T-helper 22 cell (primary cell): ENCODE measurements at regions not wholly inside any gene's neighbourhood (a gene's known extent, or its start where the extent isn't known, plus 50 kb on each side); places are given as distances from the start of the nearest gene placed in this dataset.

Experiments used
- DNase-seq: peaks from one replicate; pipeline ENCODE4 v3.0.0-alpha.2; 2020; ENCODE audit warnings: low read depth

GRCh38 chr22:49193901-49194465, 633.7 kb downstream of the BRD1 start:
- no peak for DNase-seq

DNA sequence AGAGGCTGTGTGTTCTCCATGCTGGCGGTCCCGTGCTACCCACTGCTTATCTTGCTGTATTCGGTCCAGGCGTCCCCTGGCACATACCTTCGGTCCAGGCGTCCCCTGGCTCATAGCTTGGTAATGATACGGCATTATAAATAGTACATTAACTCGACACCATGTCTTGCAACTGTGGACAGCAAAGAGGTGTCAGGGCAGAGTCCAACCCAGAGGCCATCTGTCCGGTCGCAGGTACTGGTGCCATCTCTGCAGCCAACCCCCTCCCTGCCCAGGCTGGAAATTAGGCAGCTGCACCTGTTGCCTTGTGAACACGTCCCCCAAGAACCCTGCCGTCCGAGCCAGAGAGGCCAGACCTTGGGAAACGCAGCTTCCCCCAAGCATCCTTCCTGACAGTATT, 634.3 kb downstream of the BRD1 start:
- DNase-seq = no peak

DNA sequence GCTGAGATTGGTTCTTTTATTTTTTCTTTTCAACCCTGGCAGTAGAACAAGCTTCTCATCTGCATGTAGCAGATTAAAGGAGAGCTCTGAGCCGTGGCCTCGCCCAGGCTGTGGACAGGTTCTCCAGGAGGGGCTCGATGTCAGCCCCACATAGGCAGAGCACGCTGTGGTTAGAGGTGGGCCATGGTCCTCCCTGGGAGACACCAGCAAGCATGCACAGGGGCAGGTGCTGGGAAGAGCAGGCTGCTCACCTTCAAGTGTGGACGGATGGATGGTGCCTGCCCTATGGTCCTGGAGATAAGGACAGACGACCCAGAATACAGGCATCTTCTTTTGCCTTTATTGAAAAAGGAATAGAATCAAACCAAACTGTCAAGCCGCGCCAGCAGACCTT, 634.8 kb downstream of the BRD1 start:
- no peak for DNase-seq

DNA sequence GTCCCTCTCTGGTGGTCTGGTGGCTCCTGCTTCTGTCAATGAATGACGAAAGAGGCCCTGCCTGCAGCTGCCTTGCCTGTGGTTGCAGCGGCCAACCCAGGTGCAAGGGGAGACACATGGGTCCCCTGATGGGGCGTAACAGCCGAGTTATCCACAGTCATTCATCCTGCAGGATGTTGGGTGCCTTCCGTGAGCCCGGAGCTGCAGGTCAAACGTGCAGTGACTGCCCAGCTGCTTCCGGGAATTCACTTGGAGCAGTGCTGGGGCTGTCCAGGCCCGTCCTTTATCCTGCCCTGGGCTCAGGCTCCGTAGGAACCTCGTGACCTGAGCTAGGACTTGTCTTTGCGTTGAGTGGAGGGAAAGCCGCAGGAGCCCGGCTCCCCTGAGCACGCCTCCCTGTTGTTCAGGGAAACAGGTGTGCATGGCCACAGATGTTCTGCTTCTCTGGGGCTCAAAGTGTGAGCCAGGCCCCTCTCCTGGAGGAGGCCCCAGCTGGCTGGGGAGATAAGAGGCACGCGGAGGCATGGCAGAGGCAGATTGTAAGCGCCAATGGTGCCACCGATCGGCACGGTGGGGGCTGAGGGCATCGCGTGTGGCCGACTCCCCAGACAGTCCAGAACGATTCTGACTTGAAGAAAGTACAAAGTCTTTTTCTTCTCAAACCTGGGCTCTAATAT, 635.4 kb downstream of the BRD1 start:
- no peak for DNase-seq

DNA sequence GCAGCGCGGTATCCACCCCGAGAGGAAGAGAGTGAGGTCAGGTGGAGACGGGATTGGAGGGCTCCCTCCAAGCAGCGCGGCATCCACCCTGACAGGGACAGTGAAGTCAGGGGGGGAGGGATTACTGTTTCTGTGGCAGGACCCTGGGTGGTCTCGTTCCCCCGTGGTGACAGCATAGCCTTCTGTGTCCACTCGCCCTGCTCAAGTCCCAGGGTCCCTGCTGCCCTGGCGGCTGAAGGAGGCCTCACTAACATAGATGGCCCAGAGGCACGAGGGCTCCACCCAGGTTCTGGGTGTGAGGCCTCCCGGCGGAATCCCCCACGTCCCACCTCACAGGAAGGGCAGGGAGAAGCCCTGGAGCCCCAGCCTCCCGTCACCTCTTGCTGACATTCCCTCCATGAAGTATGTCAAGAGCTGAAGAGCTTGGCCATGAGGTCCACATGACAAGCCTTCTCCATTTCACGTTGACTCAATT, 636.1 kb downstream of the BRD1 start:
- DNase-seq = no peak

DNA sequence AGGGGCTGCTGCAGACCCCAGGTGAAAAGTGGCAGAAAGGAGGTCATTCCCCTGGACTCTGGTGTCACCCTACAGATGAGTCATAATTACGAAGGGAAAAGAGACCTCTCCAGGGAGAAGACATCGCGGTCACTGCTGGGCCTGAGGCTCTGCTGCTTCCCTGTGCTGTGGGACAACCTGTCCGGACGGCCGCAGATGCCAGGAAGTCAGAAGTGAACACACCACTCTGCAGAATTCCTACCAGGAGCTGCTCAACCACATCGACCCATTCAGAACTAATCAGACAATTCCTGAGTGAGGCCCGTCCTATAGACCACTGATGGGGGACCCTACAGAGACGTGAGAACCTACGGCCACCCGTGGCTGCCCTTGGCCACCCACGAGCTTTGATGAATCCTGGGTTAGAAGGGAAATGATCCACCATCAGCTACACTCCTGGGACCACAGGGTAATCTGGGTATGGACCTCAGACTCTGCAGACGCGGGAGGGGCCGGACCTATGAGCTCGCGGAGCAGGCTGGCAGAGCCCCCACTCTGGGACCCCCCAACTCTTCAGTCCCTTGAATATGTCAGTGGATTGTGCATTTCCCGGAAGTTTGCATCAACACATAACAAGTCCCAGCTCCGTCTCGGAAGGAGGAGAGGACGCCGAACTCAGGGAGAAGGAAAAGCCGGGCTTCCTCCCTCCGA, 636.7 kb downstream of the BRD1 start:
- no peak for DNase-seq

- DNase-seq = no peak
These were observed 637.8 kb downstream of the BRD1 start for GRCh38 chr22:49189871-49190270.

- DNase-seq = no peak
These were observed 639.1 kb downstream of the BRD1 start for GRCh38 chr22:49188591-49188990.

GRCh38 chr22:49188091-49188490, 639.6 kb downstream of the BRD1 start:
- no peak for DNase-seq

- DNase-seq = no peak
These were observed 640.9 kb downstream of the BRD1 start for GRCh38 chr22:49186762-49187161.

GRCh38 chr22:49186293-49186692, 641.4 kb downstream of the BRD1 start:
- no peak for DNase-seq

DNA sequence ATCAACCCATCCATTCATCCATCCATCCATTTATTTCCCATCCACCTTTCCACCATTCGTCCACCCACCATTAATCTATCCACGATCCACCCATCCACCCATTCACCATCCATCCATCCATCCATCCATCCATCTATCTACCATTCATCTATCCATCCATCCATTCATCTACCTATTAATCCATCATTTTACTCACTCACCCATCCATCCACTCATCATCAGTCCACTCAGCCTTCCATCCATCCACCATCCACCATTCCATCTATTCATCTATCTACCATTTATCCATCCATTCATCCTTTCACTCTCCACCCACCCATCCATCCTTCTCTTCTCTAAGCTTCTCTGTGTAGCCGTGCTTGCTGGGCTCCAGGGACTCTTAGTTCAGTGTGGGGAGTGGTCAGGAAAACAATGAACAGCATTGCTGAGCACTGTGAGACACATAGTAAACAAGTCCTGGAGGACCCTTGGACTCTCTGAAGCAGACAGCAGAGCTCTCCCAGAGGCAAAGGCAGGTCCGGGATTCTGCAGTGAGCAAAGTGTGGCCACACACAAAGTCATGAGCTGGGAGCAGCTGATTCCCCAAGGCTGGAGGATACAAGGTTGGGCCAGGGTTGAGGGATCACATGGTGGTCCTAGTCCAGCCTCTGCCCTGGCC, 642.2 kb downstream of the BRD1 start:
- no peak for DNase-seq

DNA sequence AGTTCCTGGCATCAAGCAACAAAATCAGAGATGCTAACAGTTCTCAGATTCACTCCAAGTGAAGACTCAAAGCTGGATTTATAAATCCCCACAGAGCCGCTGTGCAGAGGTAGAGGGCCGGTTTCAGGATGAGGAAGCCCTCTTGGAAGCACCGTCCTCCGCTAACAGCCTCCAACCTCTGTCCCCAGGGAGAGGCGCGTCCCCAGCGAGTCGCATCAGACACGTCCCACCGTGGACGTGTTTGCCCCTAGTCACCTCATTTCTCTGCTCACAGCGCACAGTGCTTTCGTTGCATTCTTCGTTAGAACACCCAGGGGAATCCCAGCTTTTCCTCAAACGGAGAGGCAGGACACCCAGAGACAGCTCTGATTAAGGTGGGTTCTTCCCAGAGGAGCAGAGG, 642.9 kb downstream of the BRD1 start:
- no peak for DNase-seq

DNA sequence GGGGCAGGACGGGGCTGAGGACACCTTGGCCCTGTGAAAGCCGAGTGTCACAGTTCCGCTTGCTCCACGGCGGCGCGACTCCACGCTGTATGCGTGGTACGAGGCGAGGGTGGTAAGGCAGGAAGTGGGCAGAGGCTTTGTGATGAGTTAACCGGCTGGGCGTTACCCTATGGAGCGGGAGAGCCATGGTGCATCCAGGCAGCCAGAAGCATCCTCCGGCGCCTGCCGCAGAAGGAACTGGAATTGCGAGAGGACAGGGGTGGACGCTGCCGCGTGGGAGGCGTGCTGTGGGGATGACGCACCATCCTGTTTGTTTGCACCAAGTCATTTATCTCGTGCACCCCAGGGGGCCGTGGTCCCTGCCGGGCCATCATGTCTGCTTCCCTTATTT, 643.9 kb downstream of the BRD1 start:
- no peak for DNase-seq

GRCh38 chr22:49183208-49183825, 644.4 kb downstream of the BRD1 start:
- DNase-seq = no peak

DNA sequence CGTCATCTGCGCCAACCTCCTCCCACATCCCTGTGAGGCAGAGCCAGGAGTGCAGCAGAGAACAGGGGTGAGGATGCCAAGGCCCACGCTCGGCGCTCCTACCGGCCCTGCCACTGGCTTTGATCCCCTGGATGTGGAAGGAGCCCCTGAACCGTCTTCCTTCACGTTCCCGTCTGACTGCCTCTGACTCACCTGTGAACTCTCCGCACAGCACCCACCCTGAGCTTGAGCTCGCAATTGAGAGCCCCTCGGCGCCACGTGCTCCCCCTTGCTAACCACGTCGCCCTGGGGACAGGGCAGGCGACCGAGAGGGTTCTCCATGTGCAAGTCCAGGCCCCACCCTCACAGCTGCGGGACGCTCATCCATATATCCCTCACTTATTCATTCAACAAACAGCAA, 645.3 kb downstream of the BRD1 start:
- DNase-seq = no peak

DNA sequence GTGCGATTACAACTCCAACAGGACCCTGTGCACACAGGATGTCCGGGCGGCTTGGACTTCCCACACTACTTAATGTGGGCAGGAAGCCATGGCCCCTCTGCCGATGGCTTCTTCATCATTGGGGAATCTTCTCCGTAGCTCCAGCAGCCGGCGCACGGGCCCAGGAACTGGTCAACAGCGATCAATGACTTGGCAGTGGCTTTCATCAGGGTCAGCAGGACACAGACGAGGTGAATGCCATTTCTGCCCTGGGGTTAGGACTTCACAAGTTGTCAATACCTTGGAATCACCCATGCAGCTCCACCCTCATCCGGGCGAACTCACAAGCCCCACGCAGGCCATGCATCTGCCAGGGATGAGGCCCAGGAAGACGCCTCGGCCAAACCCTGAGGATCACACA, 645.7 kb downstream of the BRD1 start:
- no peak for DNase-seq

- DNase-seq = no peak
These were observed 646.2 kb downstream of the BRD1 start for GRCh38 chr22:49181431-49181830.

GRCh38 chr22:49180683-49181024, 647.0 kb downstream of the BRD1 start:
- DNase-seq = no peak

DNA sequence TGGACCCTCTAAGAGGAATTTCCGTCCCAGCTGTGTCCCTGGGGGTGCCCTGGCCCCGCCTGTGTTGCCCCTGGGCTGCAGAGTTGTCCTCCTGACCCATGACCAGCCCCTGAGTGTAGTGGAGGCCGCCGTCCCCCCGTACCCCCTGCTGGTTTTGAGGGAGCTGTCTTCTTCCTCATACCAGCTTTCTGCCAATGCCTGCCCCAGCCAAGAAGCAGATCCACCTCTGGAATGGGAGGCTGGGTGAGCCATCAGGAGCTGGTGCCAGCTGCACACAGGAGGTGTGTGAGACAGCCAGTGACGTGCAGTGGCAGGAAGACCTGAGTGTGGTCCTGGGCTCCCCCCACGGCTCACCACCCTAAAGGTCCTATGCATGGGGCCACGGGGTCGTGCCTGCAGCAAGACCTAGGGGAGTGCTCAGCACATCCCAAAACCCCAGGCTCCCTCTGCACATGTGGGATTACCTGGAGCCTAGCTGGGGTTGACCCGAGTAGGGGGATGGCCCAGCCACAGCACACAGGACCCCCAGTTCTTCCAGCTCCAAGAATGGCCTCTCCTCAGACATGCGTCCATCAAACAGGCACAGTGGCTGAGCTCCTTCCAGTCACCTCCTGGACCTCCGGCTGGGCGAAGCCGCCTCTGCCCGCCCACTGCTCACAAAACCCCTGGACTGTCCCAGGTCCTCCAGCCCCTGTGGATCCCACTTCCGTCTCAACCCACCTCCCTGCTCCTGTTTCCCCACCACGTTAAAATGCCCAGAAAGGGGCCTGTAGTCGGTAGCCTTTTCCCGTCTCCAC, 647.6 kb downstream of the BRD1 start:
- no peak for DNase-seq

GRCh38 chr22:49179175-49179574, 648.5 kb downstream of the BRD1 start:
- DNase-seq = no peak
